GM12878 (cell line): ENCODE measurements at regions not wholly inside any gene's neighbourhood (a gene's known extent, or its start where the extent isn't known, plus 50 kb on each side); places are given as distances from the start of the nearest gene placed in this dataset.

Experiments used
- ATAC-seq: fragments of 200-7000 bp; cut with Tn5 transposase; 3 replicates; pipeline ENCODE4 v1.9.1; 2020; ENCODE audit warnings: mild to moderate bottlenecking, moderate library complexity
- BruUV-seq: library from RNA; stranded (reverse); fragments of 400-500 nt; replicated peaks from 2 replicates; lab custom pipeline; 2021; lab: Mats Ljungman, UMichigan
- CTCF ChIA-PET: fragments of 300-600 bp; sonication (Branson Sonifier 250); formaldehyde crosslinking; extraction: SDS; loops from one replicate; lab custom pipeline; 2021; ENCODE audit warnings: inconsistent platforms; lab: Yijun Ruan, JAX
- POLR2A ChIA-PET: fragments of 350-600 bp; formaldehyde crosslinking; extraction: SDS; loops from one replicate; lab custom pipeline; 2021; ENCODE audit warnings: inconsistent platforms; lab: Charles Lee
- RAD21 ChIA-PET: fragments of 300-600 bp; sonication (Branson Sonifier 250); formaldehyde crosslinking; loops from one replicate; lab custom pipeline; 2023; ENCODE audit warnings: antibody characterized with exemption; ENCODE audit not compliant: unreplicated experiment; lab: Charles Lee
- SMC1A ChIA-PET: fragments of 300-600 bp; sonication (Branson Sonifier 250); formaldehyde crosslinking; loops from one replicate; lab custom pipeline; 2023; ENCODE audit not compliant: unreplicated experiment, uncharacterized antibody; lab: Charles Lee
- DNase-seq: peaks from one replicate; pipeline ENCODE4 v3.0.0-alpha.2; 2011; ENCODE audit warnings: low read depth, low spot score
- FAIRE-seq: peaks from 3 replicates; lab custom pipeline; 2011; peaks lifted over from hg19 to GRCh38; lab: Jason Lieb, UNC
- H2AFZ ChIP-seq: 2 replicates; pipeline ENCODE4 v1.6.0; 2011; ENCODE audit warnings: low read depth, low read length, control low read depth; ENCODE audit not compliant: control insufficient read depth
- H3K27ac ChIP-seq: 2 replicates; pipeline ENCODE4 v1.5.1; 2011; ENCODE audit warnings: control low read depth; ENCODE audit not compliant: control insufficient read depth, insufficient read depth
- H3K27me3 ChIP-seq, 2 experiments: replicated peaks in 1 of 2; 2 replicates each; pipeline versions ENCODE4 v1.6.0 to v1.6.1; 2011; ENCODE audit warnings: low read length in 1 of 2; ENCODE audit not compliant: control insufficient read depth in 2 of 2, insufficient read depth in 2 of 2
- H3K36me3 ChIP-seq, 2 experiments: 2 replicates each; pipeline ENCODE4 v1.5.1; 2011; ENCODE audit warnings: low read length in 1 of 2; ENCODE audit not compliant: control insufficient read depth in 2 of 2, insufficient read depth in 2 of 2
- H3K4me1 ChIP-seq: 2 replicates; pipeline ENCODE4 v1.6.1; 2011; ENCODE audit warnings: mild to moderate bottlenecking, low read length, moderate library complexity, mixed read lengths; ENCODE audit not compliant: control insufficient read depth, insufficient read depth
- H3K4me2 ChIP-seq: 2 replicates; pipeline ENCODE4 v1.6.0; 2011; ENCODE audit warnings: control low read depth; ENCODE audit not compliant: control insufficient read depth, insufficient read depth
- H3K4me3 ChIP-seq: fragments of 200-600 bp; sonication (generic); 2 replicates; pipeline ENCODE4 v1.5.1; 2016
- H3K79me2 ChIP-seq: 2 replicates; pipeline ENCODE4 v1.6.0; 2011; ENCODE audit warnings: low read length; ENCODE audit not compliant: control insufficient read depth, insufficient read depth
- H3K9ac ChIP-seq: 2 replicates; pipeline ENCODE4 v1.8.0; 2011; ENCODE audit warnings: low read length, control low read depth, mixed read lengths; ENCODE audit not compliant: control insufficient read depth, insufficient read depth
- H3K9me3 ChIP-seq: replicated peaks from 3 replicates; pipeline ENCODE4 v1.5.1; 2011; ENCODE audit warnings: mild to moderate bottlenecking, low read length; ENCODE audit not compliant: control insufficient read depth, insufficient read depth
- H4K20me1 ChIP-seq: 2 replicates; pipeline ENCODE4 v1.6.0; 2011; ENCODE audit not compliant: control insufficient read depth, insufficient read depth
- ATF2 ChIP-seq: IDR thresholded peaks from 2 replicates; pipeline ENCODE4 v1.6.1; 2012; ENCODE audit warnings: low read length, inconsistent platforms
- ATF7 ChIP-seq: fragments of 450-650 bp; IDR thresholded peaks from 2 replicates; pipeline ENCODE4 v1.6.1; 2016; ENCODE audit warnings: low read depth, mild to moderate bottlenecking
- CEBPB ChIP-seq, 2 experiments: fragments of 150-350 bp in 1 of 2; IDR thresholded peaks; 2 replicates each; pipeline ENCODE4 v1.6.1; 2012 to 2014; ENCODE audit warnings: low read depth in 2 of 2, low read length in 2 of 2, borderline replicate concordance in 1 of 2, inconsistent platforms in 1 of 2
- CUX1 ChIP-seq: IDR thresholded peaks from 2 replicates; pipeline ENCODE4 v1.6.1; 2012; ENCODE audit warnings: improper control_type of control experiment, low read depth, low read length; ENCODE audit not compliant: insufficient replicate concordance
- ESRRA ChIP-seq: IDR thresholded peaks from 2 replicates; pipeline ENCODE4 v1.6.1; 2012; ENCODE audit warnings: mild to moderate bottlenecking, low read length, improper control_type of control experiment
- FOXK2 ChIP-seq: fragments of 450-650 bp; IDR thresholded peaks from 2 replicates; pipeline ENCODE4 v1.6.1; 2017; ENCODE audit warnings: mild to moderate bottlenecking, moderate library complexity
- PRDM15 ChIP-seq: fragments of 450-650 bp; formaldehyde crosslinking; IDR thresholded peaks from 2 replicates; pipeline ENCODE4 v1.4.0; 2020; ENCODE audit warnings: mild to moderate bottlenecking, moderate library complexity
- TAF1 ChIP-seq: IDR thresholded peaks from 2 replicates; pipeline ENCODE4 v1.6.1; 2011; ENCODE audit warnings: mild to moderate bottlenecking, low read depth, low read length, borderline replicate concordance
- TCF12 ChIP-seq: IDR thresholded peaks from 2 replicates; pipeline ENCODE4 v1.6.1; 2011; ENCODE audit warnings: low read depth, mild to moderate bottlenecking, low read length
- ZBTB40 ChIP-seq: fragments of 450-650 bp; IDR thresholded peaks from 2 replicates; pipeline ENCODE4 v1.6.1; 2016; ENCODE audit warnings: mild to moderate bottlenecking, moderate library complexity, borderline replicate concordance
- WGBS: methylation state at CpG from one replicate; pipeline ENCODE4 v1.1.6; 2016; ENCODE audit warnings: low lambda C conversion rate; ENCODE audit not compliant: insufficient replicate concordance, insufficient coverage; ENCODE audit errors: missing lambda C conversion rate; 5-methylcytosine and 5-hydroxymethylcytosine counted together
- in situ Hi-C: fragments of 300-500 bp; cut with MboI; formaldehyde crosslinking; loops from 9 replicates; pipeline ENCODE4 v1.14.3; 2018; ENCODE audit warnings: mixed read lengths
- intact Hi-C: fragments of 100-400 bp; cut with micrococcal nuclease; formaldehyde crosslinking; loops from one replicate; pipeline ENCODE4 v1.14.2; 2022; ENCODE audit not compliant: unreplicated experiment

- Histone ChIP-seq H3K27me3 (no peaks in the 10 kb centered on the region), H3K9ac (no peak overlapping the region), H3K4me1 (no peaks in the 10 kb centered on the region), H4K20me1 (no peaks in the 10 kb centered on the region; the same call in 1 of the 2 replicates), H2AFZ (no peak overlapping the region), H3K4me3 (no peak overlapping the region), H3K27ac (no peak overlapping the region), H3K79me2 (no peaks in the 10 kb centered on the region), H3K9me3 (no peaks in the 10 kb centered on the region), H3K36me3 (no peaks in the 10 kb centered on the region), H3K4me2 (no peak overlapping the region)
- no TSS peak for BruUV-seq
- ATAC-seq (no peak), DNase-seq (no peak), FAIRE-seq (no peak)
- ChIA-PET SMC1A (no interaction called here), CTCF (interaction anchor here (1.2 kb wide), 1 partner anchor 8 kb away, joined by 6 read pairs; no protein-coding TSS in a partner anchor), RAD21 (no interaction called here), POLR2A (no interaction called here)
- intact Hi-C loops = loop anchor here (1.0 to 10.0 kb wide), 3 partner anchors 16 to 505 kb away; no protein-coding TSS in a partner anchor
- in situ Hi-C loops = no loop called here
- 70% methylated on average over 4 of the region's 4 CpGs for WGBS
- TF ChIP-seq TCF12 (no peak), ZBTB40 (no peak), ESRRA (no peak), ATF7 (no peak), ATF2 (no peak), CEBPB (IDR thresholded peaks at IDR 0.05; ENCODE audit: borderline replicate concordance in 1 of 2, low read depth in 2 of 2, low read length in 2 of 2) (no peak), FOXK2 (no peak), PRDM15 (CRISPR knock-in tag) (no peak), CUX1 (no peak), TAF1 (no peak)
These were observed 227.4 kb upstream of the PLPP4 start for GRCh38 chr10:120229641-120230040.
